ENCODE measurements at regions not wholly inside any gene's neighbourhood (a gene's known extent, or its start where the extent isn't known, plus 50 kb on each side); places are given as distances from the start of the nearest gene placed in this dataset.

DNA sequence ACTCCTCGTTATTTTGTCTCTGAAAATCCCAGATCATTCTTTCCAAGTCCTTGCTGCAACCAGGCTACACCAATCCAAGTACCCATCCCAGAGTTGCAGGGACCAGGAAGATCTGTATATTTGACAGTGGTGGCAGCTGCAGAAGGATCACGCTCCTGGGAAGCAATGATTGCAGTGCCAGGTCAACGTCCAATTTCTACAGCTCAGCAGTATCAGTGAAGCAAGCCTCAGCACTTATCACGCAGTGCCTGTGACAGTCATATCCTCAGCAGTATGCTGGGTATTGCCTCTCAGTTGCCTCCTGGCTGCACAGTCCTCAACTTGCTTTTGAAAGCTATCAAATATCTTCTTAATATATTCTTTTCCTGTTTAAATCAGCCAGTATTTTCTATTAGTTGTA is 66.7 kb downstream of the BARHL2 start:
- H3K4me3 ChIP-seq (replicated peaks; ENCODE audit: insufficient read depth, low read length) = no peak overlapping the region
- TF ChIP-seq POLR2AphosphoS5 (IDR thresholded peaks at IDR 0.05; ENCODE audit: low read depth) = no peak
- no peak for TF ChIP-seq REST (IDR thresholded peaks at IDR 0.05; ENCODE audit: insufficient replicate concordance, low read depth)
- no peak for TF ChIP-seq SPI1 (IDR thresholded peaks at IDR 0.05; ENCODE audit: borderline replicate concordance, low read depth)

GRCh38 chr1:90640325-90640724 is 76.8 kb downstream of the BARHL2 start:
- TF ChIP-seq SPI1 (IDR thresholded peaks at IDR 0.05; ENCODE audit: borderline replicate concordance, low read depth) = no peak
- TF ChIP-seq POLR2AphosphoS5 (IDR thresholded peaks at IDR 0.05; ENCODE audit: low read depth) = no peak
- no peak for TF ChIP-seq GABPA (IDR thresholded peaks at IDR 0.05; ENCODE audit: low read depth)
- no peak for TF ChIP-seq CTCF (IDR thresholded peaks at IDR 0.05; ENCODE audit: insufficient read depth, low read length)
- no peak for TF ChIP-seq REST (IDR thresholded peaks at IDR 0.05; ENCODE audit: insufficient replicate concordance, low read depth)
- Histone ChIP-seq H3K27ac (replicated peaks) (no peak overlapping the region), H3K27me3 (ENCODE audit: insufficient read depth, poor library complexity, severe bottlenecking) (no peaks in the 10 kb centered on the region), H3K4me3 (replicated peaks; ENCODE audit: insufficient read depth, low read length) (no peak overlapping the region)
- no peak for DNase-seq (ENCODE audit: low read depth in 1 of 2, low spot score in 1 of 2)

More for the DNA sequence above, 66.7 kb downstream of the BARHL2 start:
- no peak for DNase-seq (ENCODE audit: low read depth in 1 of 2, low spot score in 1 of 2)
- no peaks in the 10 kb centered on the region for H3K27me3 ChIP-seq (ENCODE audit: insufficient read depth, poor library complexity, severe bottlenecking)
- H3K27ac ChIP-seq (replicated peaks) = no peak overlapping the region

DNA sequence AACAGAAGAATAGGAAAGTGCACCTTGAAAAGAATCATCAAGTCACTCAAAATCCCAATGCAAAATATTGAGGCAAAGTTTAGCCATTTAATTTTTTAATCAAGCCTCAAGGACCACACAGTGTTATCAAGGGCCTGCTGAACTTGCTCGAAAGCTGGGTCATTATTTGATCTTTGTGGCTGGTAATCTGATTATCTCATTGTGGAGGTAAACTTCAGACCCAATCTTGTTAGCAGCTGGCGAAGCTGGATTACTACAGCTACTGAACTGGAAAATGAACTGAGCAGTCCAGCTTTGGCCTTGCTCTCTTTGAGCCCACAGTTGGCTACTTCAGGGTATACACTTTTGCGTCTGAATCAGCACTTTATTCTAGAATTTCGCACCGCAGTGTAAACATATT is 94.4 kb downstream of the BARHL2 start:
- Histone ChIP-seq H3K27ac (replicated peaks) (no peak overlapping the region), H3K4me3 (replicated peaks; ENCODE audit: insufficient read depth, low read length) (no peak overlapping the region)

More for the DNA sequence above, 94.4 kb downstream of the BARHL2 start:
- H3K27me3 ChIP-seq (ENCODE audit: insufficient read depth, poor library complexity, severe bottlenecking) = no peaks in the 10 kb centered on the region
- no peak for DNase-seq (ENCODE audit: low read depth in 1 of 2, low spot score in 1 of 2)
- TF ChIP-seq CTCF (IDR thresholded peaks at IDR 0.05; ENCODE audit: insufficient read depth, low read length) (no peak), REST (IDR thresholded peaks at IDR 0.05; ENCODE audit: insufficient replicate concordance, low read depth) (no peak), GABPA (IDR thresholded peaks at IDR 0.05; ENCODE audit: low read depth) (no peak), SPI1 (IDR thresholded peaks at IDR 0.05; ENCODE audit: borderline replicate concordance, low read depth) (no peak), POLR2AphosphoS5 (IDR thresholded peaks at IDR 0.05; ENCODE audit: low read depth) (no peak)

All from HL-60 (cell line).